ENCODE measurements at regions not wholly inside any gene's neighbourhood (a gene's known extent, or its start where the extent isn't known, plus 50 kb on each side); places are given as distances from the start of the nearest gene placed in this dataset.

DNA sequence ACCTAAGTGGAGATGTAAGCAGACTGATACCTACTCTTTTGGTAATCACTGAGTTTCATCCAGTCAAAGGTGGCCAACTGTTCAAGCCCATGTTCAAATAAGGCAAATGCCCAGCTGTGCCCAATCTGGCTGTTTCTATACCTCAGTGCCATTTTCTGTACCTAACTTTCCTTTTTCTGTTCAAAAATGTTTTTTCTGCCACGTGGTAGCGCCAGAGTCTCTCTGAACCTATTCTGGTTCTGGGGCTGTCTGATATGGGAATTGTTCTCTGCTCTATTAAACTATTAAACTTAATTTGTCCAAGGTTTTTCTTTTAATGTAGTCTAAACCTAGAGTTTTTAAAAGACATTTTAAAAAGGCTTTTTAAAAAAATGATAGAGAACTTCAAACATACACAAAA lies 391.2 kb downstream of the NOVA1 start:
- H3K36me3 ChIP-seq = no peaks in the 10 kb centered on the region
- WGBS, 2 donors = 53 to 71% methylated on average over 2 of the region's 2 CpGs
- H3K4me3 ChIP-seq = no peak overlapping the region
- no peak for DNase-seq
- ATAC-seq (ENCODE audit: low FRiP score in 2 of 2) = no peak
- H3K27me3 ChIP-seq = peaks cover 0 to 8% (median 0%) of the 10 kb centered on the region in 4 donors
- peaks cover 0 to 5% (median 1%) of the 10 kb centered on the region in 4 donors for H3K4me1 ChIP-seq
- no peaks in the 10 kb centered on the region for H3K9me3 ChIP-seq
- H3K27ac ChIP-seq = no peak overlapping the region
- TF ChIP-seq POLR2AphosphoS5 (IDR thresholded peaks at IDR 0.05) = no peak
- TF ChIP-seq EP300 (IDR thresholded peaks at IDR 0.05) = no peak
- no peak for TF ChIP-seq POLR2A (IDR thresholded peaks at IDR 0.05)
- TF ChIP-seq, protein P1, sequence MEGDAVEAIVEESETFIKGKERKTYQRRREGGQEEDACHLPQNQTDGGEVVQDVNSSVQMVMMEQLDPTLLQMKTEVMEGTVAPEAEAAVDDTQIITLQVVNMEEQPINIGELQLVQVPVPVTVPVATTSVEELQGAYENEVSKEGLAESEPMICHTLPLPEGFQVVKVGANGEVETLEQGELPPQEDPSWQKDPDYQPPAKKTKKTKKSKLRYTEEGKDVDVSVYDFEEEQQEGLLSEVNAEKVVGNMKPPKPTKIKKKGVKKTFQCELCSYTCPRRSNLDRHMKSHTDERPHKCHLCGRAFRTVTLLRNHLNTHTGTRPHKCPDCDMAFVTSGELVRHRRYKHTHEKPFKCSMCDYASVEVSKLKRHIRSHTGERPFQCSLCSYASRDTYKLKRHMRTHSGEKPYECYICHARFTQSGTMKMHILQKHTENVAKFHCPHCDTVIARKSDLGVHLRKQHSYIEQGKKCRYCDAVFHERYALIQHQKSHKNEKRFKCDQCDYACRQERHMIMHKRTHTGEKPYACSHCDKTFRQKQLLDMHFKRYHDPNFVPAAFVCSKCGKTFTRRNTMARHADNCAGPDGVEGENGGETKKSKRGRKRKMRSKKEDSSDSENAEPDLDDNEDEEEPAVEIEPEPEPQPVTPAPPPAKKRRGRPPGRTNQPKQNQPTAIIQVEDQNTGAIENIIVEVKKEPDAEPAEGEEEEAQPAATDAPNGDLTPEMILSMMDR (IDR thresholded peaks at IDR 0.05) = no peak

GRCh38 chr14:26204728-26205479 lies 392.9 kb downstream of the NOVA1 start:
- H3K4me1 ChIP-seq = peaks cover 0 to 5% (median 1%) of the 10 kb centered on the region in 4 donors
- WGBS, 2 donors = 7 to 12% methylated on average over 16 to 48 of the region's 48 CpGs
- H3K27ac ChIP-seq = no peak overlapping the region
- H3K36me3 ChIP-seq = no peaks in the 10 kb centered on the region
- TF ChIP-seq, protein P1 (IDR thresholded peaks at IDR 0.05) = no peak
- TF ChIP-seq POLR2A (IDR thresholded peaks at IDR 0.05) (no peak), POLR2AphosphoS5 (IDR thresholded peaks at IDR 0.05) (no peak), EP300 (IDR thresholded peaks at IDR 0.05) (no peak)
- H3K27me3 ChIP-seq = peaks cover 0 to 8% (median 0%) of the 10 kb centered on the region in 4 donors
- peak in 1 of 2 donors; percentile 82 for DNase-seq
- peak in 1 of 2 donors; percentile 77 for ATAC-seq (ENCODE audit: low FRiP score in 2 of 2)
- H3K4me3 ChIP-seq = peak overlapping the region in 3 of 4 donors; percentile 15 to 36 (median 22)
- no peaks in the 10 kb centered on the region for H3K9me3 ChIP-seq

DNA sequence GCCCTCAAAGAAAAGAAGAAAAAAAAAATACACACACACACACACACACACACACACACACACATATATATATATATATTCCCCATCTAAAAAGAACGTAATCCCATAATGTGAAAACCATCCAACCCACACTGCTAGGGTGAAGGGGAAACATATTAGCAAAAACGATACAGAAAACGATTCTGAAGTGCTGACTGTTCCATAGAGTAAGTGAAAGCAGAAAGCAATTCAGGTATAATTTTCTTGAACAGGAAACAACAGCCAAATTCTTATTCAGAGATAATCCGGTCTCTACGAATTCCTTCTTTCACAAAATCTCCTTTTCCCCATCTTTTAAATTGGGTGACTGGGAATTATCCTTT lies 393.5 kb downstream of the NOVA1 start:
- H3K36me3 ChIP-seq = no peaks in the 10 kb centered on the region
- H3K9me3 ChIP-seq = no peaks in the 10 kb centered on the region
- DNase-seq (no peak), ATAC-seq (ENCODE audit: low FRiP score in 2 of 2) (no peak)
- no peak overlapping the region for H3K27ac ChIP-seq
- peak overlapping the region in 2 of 4 donors; percentile 22 to 36 for H3K4me3 ChIP-seq
- TF ChIP-seq, protein P1 (IDR thresholded peaks at IDR 0.05) = no peak
- no peak for TF ChIP-seq EP300 (IDR thresholded peaks at IDR 0.05)
- TF ChIP-seq POLR2AphosphoS5 (IDR thresholded peaks at IDR 0.05) = no peak
- no peak for TF ChIP-seq POLR2A (IDR thresholded peaks at IDR 0.05)
- 55 to 63% methylated on average over 5 of the region's 5 CpGs for WGBS, 2 donors
- H3K27me3 ChIP-seq = peaks cover 0 to 8% (median 0%) of the 10 kb centered on the region in 4 donors
- peaks cover 0 to 5% (median 1%) of the 10 kb centered on the region in 4 donors for H3K4me1 ChIP-seq

GRCh38 chr14:26200687-26201086 lies 397.1 kb downstream of the NOVA1 start:
- H3K36me3 ChIP-seq = no peaks in the 10 kb centered on the region
- H3K27ac ChIP-seq = no peak overlapping the region
- 87 to 93% methylated on average over 3 of the region's 3 CpGs for WGBS, 2 donors
- TF ChIP-seq EP300 (IDR thresholded peaks at IDR 0.05) (no peak), POLR2AphosphoS5 (IDR thresholded peaks at IDR 0.05) (no peak), POLR2A (IDR thresholded peaks at IDR 0.05) (no peak)
- TF ChIP-seq, protein P1 (IDR thresholded peaks at IDR 0.05) = no peak
- ATAC-seq (ENCODE audit: low FRiP score in 2 of 2) (no peak), DNase-seq (no peak)
- no peak overlapping the region for H3K4me3 ChIP-seq
- peaks cover 0 to 5% (median 1%) of the 10 kb centered on the region in 4 donors for H3K4me1 ChIP-seq
- no peaks in the 10 kb centered on the region for H3K9me3 ChIP-seq
- H3K27me3 ChIP-seq = peaks cover 0 to 8% (median 0%) of the 10 kb centered on the region in 4 donors
